HepG2 (cell line): ENCODE measurements at regions not wholly inside any gene's neighbourhood (a gene's known extent, or its start where the extent isn't known, plus 50 kb on each side); places are given as distances from the start of the nearest gene placed in this dataset.
A peak's percentile ranks its signal among the peaks of the same experiment; 100 is the strongest.

Source experiments
- ATAC-seq: fragments of 200-7000 bp; cut with Tn5 transposase; 3 replicates; pipeline ENCODE4 v1.9.1; 2020; ENCODE audit warnings: mild to moderate bottlenecking, moderate library complexity
- BruUV-seq: library from RNA; stranded (reverse); fragments of 400-500 nt; replicated peaks from 2 replicates; lab custom pipeline; 2021; lab: Mats Ljungman, UMichigan
- CTCF ChIA-PET: fragments of 300-600 bp; formaldehyde crosslinking; extraction: SDS; loops from one replicate; lab custom pipeline; 2021; ENCODE audit warnings: low total read pairs, inconsistent platforms, low intra/inter-chr PET ratio; lab: Yijun Ruan, JAX
- POLR2A ChIA-PET: fragments of 350-600 bp; sonication (Branson Sonifier 250); formaldehyde crosslinking; loops from one replicate; lab custom pipeline; 2020; ENCODE audit warnings: antibody characterized with exemption, inconsistent platforms; lab: Yijun Ruan, JAX
- DNase-seq: peaks from one replicate; pipeline ENCODE4 v3.0.0-alpha.2; 2015; ENCODE audit warnings: low spot score
- FAIRE-seq: peaks from 3 replicates; lab custom pipeline; 2011; peaks lifted over from hg19 to GRCh38; lab: Jason Lieb, UNC
- H2AFZ ChIP-seq: one replicate; pipeline ENCODE4 v1.6.1; 2011; ENCODE audit warnings: low read length, inconsistent platforms
- H3K27ac ChIP-seq: fragments of 300-600 bp; 3 replicates; pipeline ENCODE4 v1.8.0; 2011; ENCODE audit warnings: mixed run types, mild to moderate bottlenecking, mixed read lengths, low read length, inconsistent platforms; ENCODE audit not compliant: insufficient read depth; ENCODE audit errors: extremely low read length
- H3K27me3 ChIP-seq, 2 experiments: fragments of 200-600 bp in 1 of 2; 2 replicates in 1 of 2; 3 replicates in 1 of 2; pipeline versions ENCODE4 v1.6.0 to v1.8.0; 2011; ENCODE audit warnings: low read length in 2 of 2, mild to moderate bottlenecking in 2 of 2, moderate library complexity in 2 of 2, inconsistent platforms in 1 of 2; ENCODE audit not compliant: insufficient read depth in 2 of 2, control insufficient read depth in 1 of 2
- H3K36me3 ChIP-seq, 2 experiments: fragments of 200-600 bp in 1 of 2; replicated peaks in 1 of 2; 2 replicates in 1 of 2; 3 replicates in 1 of 2; pipeline versions ENCODE4 v1.5.1 to v1.8.0; 2011; ENCODE audit warnings: low read length in 2 of 2, inconsistent platforms in 1 of 2; ENCODE audit not compliant: insufficient read depth in 2 of 2, control insufficient read depth in 1 of 2
- H3K4me1 ChIP-seq: 2 replicates; pipeline ENCODE4 v1.5.1; 2012; ENCODE audit warnings: low read length, inconsistent platforms; ENCODE audit not compliant: insufficient read depth
- H3K4me2 ChIP-seq: 2 replicates; pipeline ENCODE4 v1.6.0; 2011; ENCODE audit warnings: low read depth, low read length, inconsistent platforms
- H3K4me3 ChIP-seq, 3 experiments: fragments of 200-600 bp in 1 of 3; sonication (generic), shearing (Covaris generic) in 1 of 3; replicated peaks in 1 of 3; 2 replicates each; pipeline ENCODE4 v1.5.1; 2011 to 2016; ENCODE audit warnings: low read length in 3 of 3, inconsistent platforms in 2 of 3, low read depth in 2 of 3, mild to moderate bottlenecking in 2 of 3, control low read depth in 1 of 3, mixed read lengths in 1 of 3; ENCODE audit not compliant: insufficient read depth in 1 of 3
- H3K79me2 ChIP-seq: one replicate; pipeline ENCODE4 v1.6.1; 2011; ENCODE audit warnings: low read length, inconsistent platforms; ENCODE audit not compliant: insufficient read depth
- H3K9ac ChIP-seq: 2 replicates; pipeline ENCODE4 v1.6.0; 2011; ENCODE audit warnings: mild to moderate bottlenecking, low read depth, low read length, inconsistent platforms; ENCODE audit not compliant: insufficient read depth
- H3K9me3 ChIP-seq: 2 replicates; pipeline ENCODE4 v1.5.1; 2012; ENCODE audit warnings: mild to moderate bottlenecking, low read length
- H4K20me1 ChIP-seq: 2 replicates; pipeline ENCODE4 v1.6.0; 2011; ENCODE audit warnings: inconsistent platforms, mild to moderate bottlenecking, low read length, moderate library complexity; ENCODE audit not compliant: insufficient read depth
- ERF ChIP-seq: IDR thresholded peaks from 2 replicates; pipeline ENCODE4 v1.6.1; 2018; ENCODE audit warnings: missing biosample characterization, missing genetic modification reagents
- HOMEZ ChIP-seq: IDR thresholded peaks from 2 replicates; pipeline ENCODE4 v1.6.1; 2016; ENCODE audit warnings: low read depth
- KLF9 ChIP-seq: IDR thresholded peaks from 2 replicates; pipeline ENCODE4 v1.6.1; 2016; ENCODE audit warnings: low read depth
- NAIF1 ChIP-seq: sonication (generic); formaldehyde crosslinking; IDR thresholded peaks from 2 replicates; pipeline ENCODE4 v1.5.0; 2020; ENCODE audit warnings: mild to moderate bottlenecking, missing genetic modification reagents, borderline replicate concordance
- NFE2L1 ChIP-seq: sonication (generic); formaldehyde crosslinking; IDR thresholded peaks from 2 replicates; pipeline ENCODE4 v1.4.0; 2020; ENCODE audit warnings: missing genetic modification reagents, mild to moderate bottlenecking, borderline replicate concordance
- POLR2A ChIP-seq, 2 experiments: IDR thresholded peaks; 2 replicates each; pipeline ENCODE4 v1.6.1; 2011; ENCODE audit warnings: low read depth in 2 of 2, low read length in 2 of 2, mild to moderate bottlenecking in 1 of 2, moderate library complexity in 1 of 2; ENCODE audit not compliant: insufficient read depth in 1 of 2
- SMAD3 ChIP-seq: sonication (generic); formaldehyde crosslinking; IDR thresholded peaks from 2 replicates; pipeline ENCODE4 v1.4.0; 2020; ENCODE audit warnings: missing genetic modification reagents
- SMC3 ChIP-seq: IDR thresholded peaks from 2 replicates; pipeline ENCODE4 v1.6.1; 2011; ENCODE audit warnings: low read length, improper control_type of control experiment
- STAG1 ChIP-seq: sonication (generic); formaldehyde crosslinking; IDR thresholded peaks from 2 replicates; pipeline ENCODE4 v1.4.0; 2020; ENCODE audit warnings: missing genetic modification reagents
- THAP9 ChIP-seq: sonication (generic); formaldehyde crosslinking; IDR thresholded peaks from 2 replicates; pipeline ENCODE4; 2020; ENCODE audit warnings: missing genetic modification reagents, mild to moderate bottlenecking, borderline replicate concordance
- TMF1 ChIP-seq: sonication (generic); formaldehyde crosslinking; IDR thresholded peaks from 2 replicates; pipeline ENCODE4 v1.8.1; 2022; ENCODE audit warnings: low read depth, missing genetic modification reagents
- ZC3H4 ChIP-seq: sonication (generic); formaldehyde crosslinking; IDR thresholded peaks from 2 replicates; pipeline ENCODE4 v1.4.0; 2020; ENCODE audit warnings: missing genetic modification reagents, borderline replicate concordance
- ZNF12 ChIP-seq: sonication (generic); formaldehyde crosslinking; IDR thresholded peaks from 2 replicates; pipeline ENCODE4 v1.5.0; 2020; ENCODE audit warnings: missing genetic modification reagents
- ZNF317 ChIP-seq: sonication (generic); formaldehyde crosslinking; IDR thresholded peaks from 2 replicates; pipeline ENCODE4 v1.5.0; 2020; ENCODE audit warnings: mild to moderate bottlenecking, missing genetic modification reagents
- WGBS: methylation state at CpG from one replicate; pipeline ENCODE4 v1.1.6; 2017; ENCODE audit warnings: low lambda C conversion rate; 5-methylcytosine and 5-hydroxymethylcytosine counted together
- in situ Hi-C: cut with HindIII; loops from 2 replicates; pipeline ENCODE4 v1.10.0; 2017; ENCODE audit warnings: low pct_unique_long_range_greater_than_20kb; ENCODE audit not compliant: extremely low pct_ligation_motif_present
- intact Hi-C: fragments of 100-400 bp; cut with micrococcal nuclease; formaldehyde crosslinking; loops from one replicate; pipeline ENCODE4 v1.10.0; 2022; ENCODE audit not compliant: unreplicated experiment
- TF ChIP-seq, protein P1 (sequence below): sonication (generic); formaldehyde crosslinking; IDR thresholded peaks from 2 replicates; pipeline ENCODE4 v1.5.1; 2020; ENCODE audit warnings: mild to moderate bottlenecking, missing genetic modification reagents, borderline replicate concordance
- TF ChIP-seq, protein P2 (sequence below): sonication (generic); formaldehyde crosslinking; IDR thresholded peaks from 2 replicates; pipeline ENCODE4 v1.4.0; 2020; ENCODE audit warnings: missing genetic modification reagents; ENCODE audit errors: not compliant biosample characterization

DNA sequence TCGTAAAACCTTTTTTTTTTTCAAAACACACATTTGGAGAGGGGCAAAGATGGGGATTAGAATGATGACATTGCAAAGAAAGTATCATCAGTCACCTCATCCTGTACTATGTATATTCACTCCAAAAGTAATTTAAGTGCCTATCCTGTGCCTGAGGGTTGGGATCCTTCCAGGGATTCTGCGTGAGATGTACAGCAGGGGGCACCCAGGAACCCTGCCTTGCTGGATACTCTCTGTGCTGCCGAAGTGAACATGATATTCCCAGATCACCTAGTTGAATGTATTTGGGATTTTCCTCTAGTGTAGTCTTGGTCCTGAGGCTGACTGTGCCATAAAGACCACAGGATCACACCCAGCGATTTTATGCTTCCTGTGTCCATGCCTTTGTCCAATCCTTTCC lies 372.7 kb downstream of the IPO8 start:
- H4K20me1 ChIP-seq: no peaks in the 10 kb centered on the region
- H3K27me3 ChIP-seq: peaks cover 0 to 4% of the 10 kb centered on the region in 2 experiments; a peak in 1 of 5 replicates
- no peaks in the 10 kb centered on the region for H3K79me2 ChIP-seq
- ATAC-seq (peak; percentile 60; the same call in 2 of the 3 replicates), FAIRE-seq (no peak), DNase-seq (no peak)
- intact Hi-C loops: loop anchor here (1.0 kb wide), 1 partner anchor 192 kb away; no protein-coding TSS in a partner anchor
- in situ Hi-C loops: loop anchor here (25.0 kb wide), 1 partner anchor 489 kb away; no protein-coding TSS in a partner anchor
- BruUV-seq: no TSS peak
- H3K27ac ChIP-seq: no peak overlapping the region
- ChIA-PET CTCF (no interaction called here), POLR2A (no interaction called here)
- 0% methylated on average over 1 of the region's 4 CpGs for WGBS
- no peaks in the 10 kb centered on the region for H3K9me3 ChIP-seq
- no peaks in the 10 kb centered on the region for H3K36me3 ChIP-seq
- no peak overlapping the region for H3K4me2 ChIP-seq
- no peak overlapping the region for H2AFZ ChIP-seq
- H3K4me1 ChIP-seq: no peaks in the 10 kb centered on the region
- no peak overlapping the region for H3K9ac ChIP-seq
- H3K4me3 ChIP-seq: no peak overlapping the region
- TF ChIP-seq ZC3H4 (CRISPR knock-in tag) (no peak), ZNF12 (CRISPR knock-in tag) (peak; percentile 81; the same call in 1 of the 2 replicates), TMF1 (CRISPR knock-in tag) (no peak), ERF (CRISPR knock-in tag) (no peak), STAG1 (CRISPR knock-in tag) (peak; percentile 66), SMC3 (peak; percentile 30; the same call in 1 of the 2 replicates), NFE2L1 (CRISPR knock-in tag) (no peak), KLF9 (CRISPR knock-in tag) (no peak), NAIF1 (CRISPR knock-in tag) (no peak), POLR2A (IDR thresholded peaks at IDR 0.05; ENCODE audit: insufficient read depth in 1 of 2, low read depth in 2 of 2, low read length in 2 of 2) (no peak), SMAD3 (CRISPR knock-in tag) (no peak), HOMEZ (CRISPR knock-in tag) (no peak), ZNF317 (no peak), THAP9 (CRISPR knock-in tag) (no peak)
- TF ChIP-seq, protein P1, sequence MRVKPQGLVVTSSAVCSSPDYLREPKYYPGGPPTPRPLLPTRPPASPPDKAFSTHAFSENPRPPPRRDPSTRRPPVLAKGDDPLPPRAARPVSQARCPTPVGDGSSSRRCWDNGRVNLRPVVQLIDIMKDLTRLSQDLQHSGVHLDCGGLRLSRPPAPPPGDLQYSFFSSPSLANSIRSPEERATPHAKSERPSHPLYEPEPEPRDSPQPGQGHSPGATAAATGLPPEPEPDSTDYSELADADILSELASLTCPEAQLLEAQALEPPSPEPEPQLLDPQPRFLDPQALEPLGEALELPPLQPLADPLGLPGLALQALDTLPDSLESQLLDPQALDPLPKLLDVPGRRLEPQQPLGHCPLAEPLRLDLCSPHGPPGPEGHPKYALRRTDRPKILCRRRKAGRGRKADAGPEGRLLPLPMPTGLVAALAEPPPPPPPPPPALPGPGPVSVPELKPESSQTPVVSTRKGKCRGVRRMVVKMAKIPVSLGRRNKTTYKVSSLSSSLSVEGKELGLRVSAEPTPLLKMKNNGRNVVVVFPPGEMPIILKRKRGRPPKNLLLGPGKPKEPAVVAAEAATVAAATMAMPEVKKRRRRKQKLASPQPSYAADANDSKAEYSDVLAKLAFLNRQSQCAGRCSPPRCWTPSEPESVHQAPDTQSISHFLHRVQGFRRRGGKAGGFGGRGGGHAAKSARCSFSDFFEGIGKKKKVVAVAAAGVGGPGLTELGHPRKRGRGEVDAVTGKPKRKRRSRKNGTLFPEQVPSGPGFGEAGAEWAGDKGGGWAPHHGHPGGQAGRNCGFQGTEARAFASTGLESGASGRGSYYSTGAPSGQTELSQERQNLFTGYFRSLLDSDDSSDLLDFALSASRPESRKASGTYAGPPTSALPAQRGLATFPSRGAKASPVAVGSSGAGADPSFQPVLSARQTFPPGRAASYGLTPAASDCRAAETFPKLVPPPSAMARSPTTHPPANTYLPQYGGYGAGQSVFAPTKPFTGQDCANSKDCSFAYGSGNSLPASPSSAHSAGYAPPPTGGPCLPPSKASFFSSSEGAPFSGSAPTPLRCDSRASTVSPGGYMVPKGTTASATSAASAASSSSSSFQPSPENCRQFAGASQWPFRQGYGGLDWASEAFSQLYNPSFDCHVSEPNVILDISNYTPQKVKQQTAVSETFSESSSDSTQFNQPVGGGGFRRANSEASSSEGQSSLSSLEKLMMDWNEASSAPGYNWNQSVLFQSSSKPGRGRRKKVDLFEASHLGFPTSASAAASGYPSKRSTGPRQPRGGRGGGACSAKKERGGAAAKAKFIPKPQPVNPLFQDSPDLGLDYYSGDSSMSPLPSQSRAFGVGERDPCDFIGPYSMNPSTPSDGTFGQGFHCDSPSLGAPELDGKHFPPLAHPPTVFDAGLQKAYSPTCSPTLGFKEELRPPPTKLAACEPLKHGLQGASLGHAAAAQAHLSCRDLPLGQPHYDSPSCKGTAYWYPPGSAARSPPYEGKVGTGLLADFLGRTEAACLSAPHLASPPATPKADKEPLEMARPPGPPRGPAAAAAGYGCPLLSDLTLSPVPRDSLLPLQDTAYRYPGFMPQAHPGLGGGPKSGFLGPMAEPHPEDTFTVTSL (CRISPR knock-in tag): no peak
- TF ChIP-seq, protein P2, sequence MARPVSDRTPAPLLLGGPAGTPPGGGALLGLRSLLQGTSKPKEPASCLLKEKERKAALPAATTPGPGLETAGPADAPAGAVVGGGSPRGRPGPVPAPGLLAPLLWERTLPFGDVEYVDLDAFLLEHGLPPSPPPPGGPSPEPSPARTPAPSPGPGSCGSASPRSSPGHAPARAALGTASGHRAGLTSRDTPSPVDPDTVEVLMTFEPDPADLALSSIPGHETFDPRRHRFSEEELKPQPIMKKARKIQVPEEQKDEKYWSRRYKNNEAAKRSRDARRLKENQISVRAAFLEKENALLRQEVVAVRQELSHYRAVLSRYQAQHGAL (CRISPR knock-in tag): no peak
